Right lung (tissue), 2 donors: ENCODE measurements at regions not wholly inside any gene's neighbourhood (a gene's known extent, or its start where the extent isn't known, plus 50 kb on each side); places are given as distances from the start of the nearest gene placed in this dataset.

Experiments used
- DNase-seq, 2 donors: peaks; one replicate each; pipeline ENCODE4 v3.0.0-alpha.2; 2013

- DNase-seq: no peak
Measured at GRCh38 chr2:41985573-41986095, 62.2 kb upstream of the PKDCC start.

- no peak for DNase-seq
Measured at GRCh38 chr2:41989501-41990180, 58.2 kb upstream of the PKDCC start.

- no peak for DNase-seq
Measured at GRCh38 chr2:41990245-41990644, 57.6 kb upstream of the PKDCC start.

- no peak for DNase-seq
Measured at GRCh38 chr2:41990688-41991087, 57.1 kb upstream of the PKDCC start.

- no peak for DNase-seq
Measured at GRCh38 chr2:41992056-41992642, 55.7 kb upstream of the PKDCC start.

GRCh38 chr2:41992671-41993434 is 55.0 kb upstream of the PKDCC start:
- no peak for DNase-seq

- no peak for DNase-seq
Measured at GRCh38 chr2:41993435-41993925, 54.3 kb upstream of the PKDCC start.

- no peak for DNase-seq
Measured at GRCh38 chr2:41994233-41994637, 53.6 kb upstream of the PKDCC start.

GRCh38 chr2:41994661-41995060 is 53.2 kb upstream of the PKDCC start:
- DNase-seq: no peak

- DNase-seq: no peak
Measured at GRCh38 chr2:41997561-41997960, 50.3 kb upstream of the PKDCC start.
